ENCODE measurements at regions not wholly inside any gene's neighbourhood (a gene's known extent, or its start where the extent isn't known, plus 50 kb on each side); places are given as distances from the start of the nearest gene placed in this dataset.

GRCh38 chr17:79391376-79392233 is 219.2 kb downstream of the RBFOX3 start:
- peak; percentile 66 for DNase-seq (ENCODE audit: low spot score)
- H3K27me3 ChIP-seq (replicated peaks; ENCODE audit: insufficient read depth), result peaks cover 7% of the 10 kb centered on the region
- TF ChIP-seq POLR2AphosphoS5 (IDR thresholded peaks at IDR 0.05) (no peak), CTCF (IDR thresholded peaks at IDR 0.05) (peak; percentile 71 to 85 (median 78))

GRCh38 chr17:79389896-79390295 is 221.0 kb downstream of the RBFOX3 start:
- WGBS, result 88% methylated on average over 19 of the region's 19 CpGs
- Histone ChIP-seq H3K9me3 (no peaks in the 10 kb centered on the region), H3K4me1 (replicated peaks) (no peaks in the 10 kb centered on the region), H3K36me3 (no peaks in the 10 kb centered on the region), H3K27me3 (replicated peaks; ENCODE audit: insufficient read depth) (peaks cover 7% of the 10 kb centered on the region), H3K4me3 (no peak overlapping the region), H3K27ac (no peak overlapping the region)
- intact Hi-C loops (cut with DNase I), result loop anchor here (2.0 to 5.0 kb wide), 2 partner anchors 203 to 343 kb away; no protein-coding TSS in a partner anchor
- TF ChIP-seq POLR2AphosphoS5 (IDR thresholded peaks at IDR 0.05), result no peak
- no peak for TF ChIP-seq POLR2A (IDR thresholded peaks at IDR 0.05)
- TF ChIP-seq CTCF (IDR thresholded peaks at IDR 0.05), result no peak
- no peak for DNase-seq (ENCODE audit: low spot score)

More at GRCh38 chr17:79391376-79392233, 219.2 kb downstream of the RBFOX3 start:
- Histone ChIP-seq H3K27ac (no peak overlapping the region), H3K4me3 (no peak overlapping the region), H3K9me3 (no peaks in the 10 kb centered on the region), H3K4me1 (replicated peaks) (no peaks in the 10 kb centered on the region), H3K36me3 (no peaks in the 10 kb centered on the region)
- intact Hi-C loops (cut with DNase I), result loop anchor here (2.0 to 5.0 kb wide), 2 partner anchors 305 to 344 kb away; no protein-coding TSS in a partner anchor
- WGBS, result 25% methylated on average over 31 of the region's 31 CpGs

- H3K4me3 ChIP-seq, result no peak overlapping the region
- no peak overlapping the region for H3K27ac ChIP-seq
- TF ChIP-seq POLR2A (IDR thresholded peaks at IDR 0.05) (no peak), CTCF (IDR thresholded peaks at IDR 0.05) (peak; percentile 22 to 71 (median 54)), POLR2AphosphoS5 (IDR thresholded peaks at IDR 0.05) (no peak)
- H3K4me1 ChIP-seq (replicated peaks), result no peaks in the 10 kb centered on the region
- peaks cover 7% of the 10 kb centered on the region for H3K27me3 ChIP-seq (replicated peaks; ENCODE audit: insufficient read depth)
- 48% methylated on average over 28 of the region's 28 CpGs for WGBS
- DNase-seq (ENCODE audit: low spot score), result peak; percentile 39
- H3K36me3 ChIP-seq, result no peaks in the 10 kb centered on the region
- H3K9me3 ChIP-seq, result no peaks in the 10 kb centered on the region
- intact Hi-C loops (cut with DNase I), result loop anchor here (2.0 kb wide), 1 partner anchor 202 kb away; no protein-coding TSS in a partner anchor
Measured at GRCh38 chr17:79388556-79389295, 222.1 kb downstream of the RBFOX3 start.

DNA sequence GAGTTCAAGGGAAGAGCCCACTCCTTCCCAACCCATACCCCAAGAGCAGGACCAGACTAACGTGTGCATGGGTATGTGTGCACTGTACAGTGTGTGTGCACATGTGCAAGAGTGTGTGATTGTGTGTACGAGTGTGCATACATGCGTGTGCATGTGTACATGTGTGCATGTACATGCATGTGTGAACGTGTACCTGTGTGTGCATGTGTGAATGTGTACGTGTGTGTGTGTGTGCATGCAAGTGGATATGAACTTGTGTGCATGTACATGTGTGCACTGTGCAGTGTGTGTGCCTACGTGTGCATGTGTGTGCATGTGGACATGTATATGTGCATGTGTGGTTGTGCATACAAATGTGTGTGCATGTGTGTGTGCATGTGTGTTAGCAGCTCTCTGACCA is 223.1 kb downstream of the RBFOX3 start:
- WGBS, result 77% methylated on average over 6 of the region's 6 CpGs
- Histone ChIP-seq H3K36me3 (no peaks in the 10 kb centered on the region), H3K9me3 (no peaks in the 10 kb centered on the region), H3K27me3 (replicated peaks; ENCODE audit: insufficient read depth) (peaks cover 7% of the 10 kb centered on the region), H3K27ac (no peak overlapping the region), H3K4me1 (replicated peaks) (no peaks in the 10 kb centered on the region), H3K4me3 (no peak overlapping the region)
- intact Hi-C loops (cut with DNase I), result loop anchor here (2.0 kb wide), 1 partner anchor 201 kb away; no protein-coding TSS in a partner anchor
- TF ChIP-seq POLR2A (IDR thresholded peaks at IDR 0.05) (no peak), CTCF (IDR thresholded peaks at IDR 0.05) (no peak), POLR2AphosphoS5 (IDR thresholded peaks at IDR 0.05) (no peak)
- no peak for DNase-seq (ENCODE audit: low spot score)

Measured in prostate gland (tissue), 2 donors.